CD14-positive monocyte (primary cell): ENCODE measurements at regions not wholly inside any gene's neighbourhood (a gene's known extent, or its start where the extent isn't known, plus 50 kb on each side); places are given as distances from the start of the nearest gene placed in this dataset.

ENCODE experiments used
- DNase-seq, 3 donors: peaks; one replicate each; pipeline ENCODE4 v3.0.0-alpha.2; 2011 to 2022
- H2AFZ ChIP-seq: 2 replicates; pipeline ENCODE4 v1.6.0; 2012; ENCODE audit warnings: mild to moderate bottlenecking, low read depth, low read length, inconsistent platforms; ENCODE audit not compliant: insufficient read depth, poor library complexity, severe bottlenecking
- H3K27ac ChIP-seq, 2 donors: 1 replicate in 1 of 2; 2 replicates in 1 of 2; pipeline ENCODE4 v1.5.1; 2012 to 2013; ENCODE audit warnings: low read length in 2 of 2, control low read depth in 1 of 2, inconsistent platforms in 1 of 2, low read depth in 1 of 2, mild to moderate bottlenecking in 1 of 2
- H3K27me3 ChIP-seq, 2 donors: one replicate each; pipeline versions ENCODE4 v1.6.0 to v1.6.1; 2011 to 2013; ENCODE audit warnings: low read length in 2 of 2; ENCODE audit not compliant: control insufficient read depth in 2 of 2, insufficient read depth in 2 of 2
- H3K36me3 ChIP-seq, 2 donors: replicated peaks in 1 of 2; 1 replicate in 1 of 2; 2 replicates in 1 of 2; pipeline versions ENCODE4 v1.5.1 to v1.6.1; 2012 to 2013; ENCODE audit warnings: low read length in 2 of 2, control low read depth in 1 of 2, inconsistent platforms in 1 of 2, mild to moderate bottlenecking in 1 of 2; ENCODE audit not compliant: insufficient read depth in 2 of 2, control insufficient read depth in 1 of 2
- H3K4me1 ChIP-seq, 2 donors: 1 replicate in 1 of 2; 2 replicates in 1 of 2; pipeline versions ENCODE4 v1.5.1 to v1.6.1; 2012 to 2013; ENCODE audit warnings: low read length in 2 of 2, control low read depth in 1 of 2, inconsistent platforms in 1 of 2, mild to moderate bottlenecking in 1 of 2, moderate library complexity in 1 of 2; ENCODE audit not compliant: insufficient read depth in 2 of 2, control insufficient read depth in 1 of 2
- H3K4me2 ChIP-seq: replicated peaks from 2 replicates; pipeline ENCODE3; 2012; ENCODE audit warnings: low read length, moderate library complexity, mild to moderate bottlenecking; ENCODE audit not compliant: poor library complexity, severe bottlenecking; ENCODE audit errors: extremely low read depth
- H3K4me3 ChIP-seq, 3 experiments: fragments of 200-600 bp in 1 of 3; sonication (generic) in 1 of 3; replicated peaks in 1 of 3; 1 replicate in 2 of 3; 2 replicates in 1 of 3; pipeline ENCODE4 v1.5.1; 2011 to 2013; ENCODE audit warnings: low read length in 3 of 3, mild to moderate bottlenecking in 3 of 3, control low read depth in 2 of 3, low read depth in 2 of 3, inconsistent platforms in 1 of 3, moderate library complexity in 1 of 3
- H3K79me2 ChIP-seq: 2 replicates; pipeline ENCODE4 v1.6.0; 2012; ENCODE audit warnings: mild to moderate bottlenecking, control low read depth, inconsistent platforms, low read length, moderate library complexity; ENCODE audit not compliant: insufficient read depth
- H3K9ac ChIP-seq: 2 replicates; pipeline ENCODE4 v1.6.0; 2017; ENCODE audit warnings: low read length, mild to moderate bottlenecking; ENCODE audit not compliant: insufficient read depth, poor library complexity, severe bottlenecking
- H3K9me3 ChIP-seq, 2 donors: replicated peaks in 1 of 2; 1 replicate in 1 of 2; 2 replicates in 1 of 2; pipeline versions ENCODE4 v1.5.1 to v1.6.1; 2012 to 2013; ENCODE audit warnings: low read length in 2 of 2, control low read depth in 1 of 2; ENCODE audit not compliant: control insufficient read depth in 1 of 2, insufficient read depth in 1 of 2
- H4K20me1 ChIP-seq: 2 replicates; pipeline ENCODE4 v1.6.0; 2012; ENCODE audit warnings: mild to moderate bottlenecking, low read length, control low read depth, moderate library complexity; ENCODE audit not compliant: insufficient read depth
- H3K27ac Mint-ChIP-seq, 7 donors: one replicate each; pipeline ENCODE4 v1.8.0; 2020; ENCODE audit warnings: mild to moderate bottlenecking in 7 of 7, mixed read lengths in 7 of 7, moderate library complexity in 6 of 7, inconsistent platforms in 2 of 7
- H3K27me3 Mint-ChIP-seq, 3 donors: one replicate each; pipeline ENCODE4 v1.8.0; 2021 to 2022; ENCODE audit warnings: low read depth in 3 of 3, mild to moderate bottlenecking in 3 of 3, mixed read lengths in 3 of 3, moderate library complexity in 3 of 3, inconsistent platforms in 1 of 3
- H3K36me3 Mint-ChIP-seq, 2 donors: one replicate each; pipeline ENCODE4 v1.8.0; 2020; ENCODE audit warnings: mixed read lengths in 2 of 2, inconsistent platforms in 1 of 2, mild to moderate bottlenecking in 1 of 2
- H3K4me1 Mint-ChIP-seq: one replicate; pipeline ENCODE4 v1.8.0; 2020; ENCODE audit warnings: mild to moderate bottlenecking, mixed read lengths
- H3K4me3 Mint-ChIP-seq, 2 donors: one replicate each; pipeline ENCODE4 v1.8.0; 2020; ENCODE audit warnings: mild to moderate bottlenecking in 2 of 2, mixed read lengths in 2 of 2, moderate library complexity in 1 of 2
- H3K9me3 Mint-ChIP-seq, 7 donors: one replicate each; pipeline ENCODE4 v1.8.0; 2020 to 2022; ENCODE audit warnings: mixed read lengths in 7 of 7, mild to moderate bottlenecking in 6 of 7, moderate library complexity in 6 of 7, inconsistent platforms in 2 of 7
- CTCF ChIP-seq: fragments of 200-600 bp; IDR thresholded peaks from one replicate; pipeline ENCODE4 v1.8.0; 2022; ENCODE audit warnings: antibody characterized with exemption, mild to moderate bottlenecking
- WGBS: methylation state at CpG from one replicate; pipeline ENCODE4 v1.1.5; 2013; ENCODE audit warnings: missing lambda C conversion rate; ENCODE audit not compliant: insufficient coverage; 5-methylcytosine and 5-hydroxymethylcytosine counted together
- intact Hi-C, 2 donors: fragments of 100-400 bp; cut with micrococcal nuclease; formaldehyde crosslinking; loops; one replicate each; pipeline versions ENCODE4 v1.15.0 to v1.15.1; 2023

DNA sequence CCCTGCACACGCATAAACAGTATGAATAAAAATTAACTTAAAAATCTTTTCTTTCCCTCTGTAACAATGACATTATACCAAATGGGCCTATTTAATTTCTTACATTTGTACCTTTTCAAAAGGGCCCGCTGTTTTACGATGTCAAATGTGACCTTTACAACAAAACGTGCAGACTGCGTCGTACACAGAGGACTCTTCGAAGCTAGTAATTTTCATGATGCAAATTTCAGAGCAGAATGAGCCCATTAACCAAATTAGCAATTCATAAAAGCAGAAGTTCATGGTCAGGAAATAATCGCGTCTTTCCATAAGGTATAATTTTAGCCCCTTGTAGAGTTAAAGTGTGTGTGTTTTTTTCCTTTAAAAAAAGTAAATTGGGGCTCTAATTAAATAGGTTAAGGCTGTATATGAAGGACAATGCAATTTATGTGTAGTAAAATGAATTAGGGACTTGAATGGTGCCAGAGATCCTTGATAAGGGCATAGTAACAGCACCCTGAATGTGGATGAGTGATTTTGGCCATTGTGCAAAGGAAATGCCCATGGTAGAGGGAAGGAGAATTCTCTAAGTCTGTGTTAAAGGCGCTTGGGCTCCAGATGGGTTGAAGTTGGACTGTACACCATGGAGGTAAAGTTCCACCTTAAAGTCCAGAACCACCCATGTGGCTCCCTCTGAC lies 546.4 kb upstream of the EEF2KMT start:
- Mint-ChIP-seq H3K36me3 (no peaks in the 10 kb centered on the region), H3K9me3 (peaks cover 0 to 7% (median 0%) of the 10 kb centered on the region in 7 donors), H3K4me3 (no peak overlapping the region), H3K4me1 (no peaks in the 10 kb centered on the region), H3K27me3 (peaks cover 4 to 7% (median 6%) of the 10 kb centered on the region in 3 donors), H3K27ac (peak overlapping the region in 1 of 7 donors; percentile 16)
- WGBS = 90% methylated on average over 9 of the region's 10 CpGs
- H3K4me1 ChIP-seq = no peaks in the 10 kb centered on the region
- peaks cover 0 to 11% of the 10 kb centered on the region in 2 donors for H3K9me3 ChIP-seq
- no peaks in the 10 kb centered on the region for H3K27me3 ChIP-seq
- intact Hi-C loops = no loop called here
- no peak for DNase-seq
- no peaks in the 10 kb centered on the region for H3K36me3 ChIP-seq
- no peak overlapping the region for H3K9ac ChIP-seq
- H3K4me3 ChIP-seq = no peak overlapping the region
- H3K4me2 ChIP-seq = no peak overlapping the region
- TF ChIP-seq CTCF = no peak
- H4K20me1 ChIP-seq = no peaks in the 10 kb centered on the region
- H3K27ac ChIP-seq = no peak overlapping the region
- H2AFZ ChIP-seq = no peak overlapping the region
- no peaks in the 10 kb centered on the region for H3K79me2 ChIP-seq

- Mint-ChIP-seq H3K27ac (no peak overlapping the region), H3K27me3 (peaks cover 4 to 9% (median 6%) of the 10 kb centered on the region in 3 donors)
- DNase-seq = no peak
These were observed 544.8 kb upstream of the EEF2KMT start for GRCh38 chr16:5642436-5642835.

More at GRCh38 chr16:5642436-5642835, 544.8 kb upstream of the EEF2KMT start:
- Histone ChIP-seq H2AFZ (no peak overlapping the region), H3K9ac (no peak overlapping the region), H3K9me3 (peaks cover 0 to 11% of the 10 kb centered on the region in 2 donors), H3K4me2 (no peak overlapping the region), H3K36me3 (no peaks in the 10 kb centered on the region), H3K79me2 (no peaks in the 10 kb centered on the region), H3K4me1 (no peaks in the 10 kb centered on the region), H3K27me3 (no peaks in the 10 kb centered on the region), H3K27ac (no peak overlapping the region), H4K20me1 (no peaks in the 10 kb centered on the region), H3K4me3 (no peak overlapping the region)
- TF ChIP-seq CTCF = no peak
- peaks cover 0 to 7% (median 0%) of the 10 kb centered on the region in 7 donors for H3K9me3 Mint-ChIP-seq
- peak overlapping the region in 1 of 2 donors; percentile 23 for H3K4me3 Mint-ChIP-seq
- H3K36me3 Mint-ChIP-seq = no peaks in the 10 kb centered on the region
- intact Hi-C loops = no loop called here
- no CpG with 5 or more reads among the region's 6 CpGs for WGBS
- H3K4me1 Mint-ChIP-seq = no peaks in the 10 kb centered on the region
